Stimulated activated naive CD8-positive, alpha-beta T cell treated with anti-CD3 and anti-CD28 coated beads, Interleukin-15, amount 100 ng/mL, for 72 hours (primary cell): ENCODE measurements at regions not wholly inside any gene's neighbourhood (a gene's known extent, or its start where the extent isn't known, plus 50 kb on each side); places are given as distances from the start of the nearest gene placed in this dataset.
A peak's percentile ranks its signal among the peaks of the same experiment; 100 is the strongest.

Experiments used
- ATAC-seq: fragments of 150-1000 bp; cut with Tn5 transposase; 2 replicates; pipeline ENCODE4 v1.10.0; 2021; ENCODE audit warnings: mild to moderate bottlenecking, moderate library complexity
- DNase-seq, 2 donors: peaks; one replicate each; pipeline ENCODE4 v3.0.0; 2021 to 2022
- H3K27ac Mint-ChIP-seq, 2 donors: one replicate each; pipeline ENCODE4 v1.8.0; 2022; ENCODE audit warnings: mild to moderate bottlenecking in 2 of 2, mixed read lengths in 2 of 2, moderate library complexity in 2 of 2
- H3K27me3 Mint-ChIP-seq: one replicate; pipeline ENCODE4 v1.8.0; 2022; ENCODE audit warnings: mixed read lengths
- H3K4me1 Mint-ChIP-seq: one replicate; pipeline ENCODE4 v1.8.0; 2022; ENCODE audit warnings: mild to moderate bottlenecking, mixed read lengths
- H3K4me3 Mint-ChIP-seq, 2 donors: one replicate each; pipeline ENCODE4 v1.8.0; 2022; ENCODE audit warnings: mild to moderate bottlenecking in 2 of 2, mixed read lengths in 2 of 2, moderate library complexity in 1 of 2
- H3K9me3 Mint-ChIP-seq, 2 donors: one replicate each; pipeline ENCODE4 v1.8.0; 2022; ENCODE audit warnings: mixed read lengths in 2 of 2

DNA sequence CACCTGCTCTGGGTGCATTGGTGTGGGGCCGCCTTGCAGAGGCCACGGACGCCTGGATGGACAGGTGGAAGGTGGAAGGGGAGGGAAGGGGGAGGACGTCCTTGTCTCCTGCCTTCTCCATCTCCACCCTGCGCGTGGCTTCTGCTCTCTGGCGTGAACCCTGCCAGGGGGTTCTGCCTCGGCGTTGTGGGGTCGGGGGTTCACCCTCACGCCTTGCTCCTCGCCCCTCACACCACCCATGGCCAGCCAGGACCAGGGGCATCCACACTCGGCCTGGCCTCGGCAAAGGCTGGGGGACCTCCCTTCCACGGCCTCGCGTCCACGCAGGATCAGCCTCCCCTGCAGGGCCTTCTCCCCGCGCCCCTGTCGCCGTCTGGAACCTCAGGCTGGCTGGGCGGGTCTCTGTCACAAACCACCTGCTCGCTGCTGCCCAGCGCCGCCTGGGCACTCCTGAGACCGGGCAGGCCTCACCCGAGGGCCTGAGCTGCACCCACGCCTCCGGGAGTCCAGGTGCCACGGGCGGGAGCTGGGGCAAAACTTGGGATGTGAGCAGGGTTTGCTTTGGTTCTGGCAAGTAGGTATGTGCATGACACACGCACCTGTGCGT is 655.9 kb downstream of the GALR1 start:
- no peak for DNase-seq
- no peaks in the 10 kb centered on the region for H3K4me1 Mint-ChIP-seq
- H3K9me3 Mint-ChIP-seq, result no peaks in the 10 kb centered on the region
- no peak overlapping the region for H3K4me3 Mint-ChIP-seq
- H3K27me3 Mint-ChIP-seq, result peaks cover 6% of the 10 kb centered on the region
- peak; percentile 37 for ATAC-seq
- no peak overlapping the region for H3K27ac Mint-ChIP-seq

DNA sequence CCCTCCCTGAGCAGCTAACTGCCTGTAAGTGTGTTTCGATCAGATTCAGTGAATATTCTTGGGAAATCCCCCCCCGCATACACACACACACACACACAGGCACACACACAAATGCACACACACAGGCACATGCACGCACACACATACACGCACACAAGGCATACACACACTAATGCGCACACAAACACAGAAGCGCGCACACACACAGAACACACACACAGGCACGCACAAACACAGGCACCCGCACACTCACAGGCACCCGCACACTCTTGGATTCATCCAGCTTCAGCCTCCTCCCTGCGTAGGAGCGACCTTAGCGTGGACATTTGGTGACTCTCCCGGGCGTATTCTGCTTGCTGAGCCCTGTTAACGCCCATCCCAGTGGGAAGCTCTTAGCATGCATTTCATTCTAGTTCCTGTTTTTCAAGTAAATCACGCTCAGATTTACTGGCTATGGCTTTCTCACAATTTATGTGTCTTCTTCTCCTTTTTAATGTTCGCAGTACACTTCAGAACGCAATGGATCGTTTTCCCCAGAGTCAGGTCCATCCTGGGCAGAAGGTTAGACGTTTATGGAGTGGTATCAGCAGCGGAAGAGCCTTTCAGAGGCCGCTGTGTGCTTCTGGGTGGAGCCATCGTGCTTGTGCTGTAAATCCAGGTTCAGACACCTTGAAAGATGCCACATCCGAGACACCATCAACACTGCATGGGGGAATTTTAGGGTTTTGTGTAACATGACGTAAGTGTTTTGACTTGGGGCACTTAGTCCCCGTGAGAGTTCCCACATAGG is 656.6 kb downstream of the GALR1 start:
- Mint-ChIP-seq H3K27me3 (peaks cover 12% of the 10 kb centered on the region), H3K4me1 (no peaks in the 10 kb centered on the region), H3K9me3 (no peaks in the 10 kb centered on the region), H3K4me3 (no peak overlapping the region), H3K27ac (no peak overlapping the region)
- ATAC-seq (peak; percentile 40), DNase-seq (no peak)

DNA sequence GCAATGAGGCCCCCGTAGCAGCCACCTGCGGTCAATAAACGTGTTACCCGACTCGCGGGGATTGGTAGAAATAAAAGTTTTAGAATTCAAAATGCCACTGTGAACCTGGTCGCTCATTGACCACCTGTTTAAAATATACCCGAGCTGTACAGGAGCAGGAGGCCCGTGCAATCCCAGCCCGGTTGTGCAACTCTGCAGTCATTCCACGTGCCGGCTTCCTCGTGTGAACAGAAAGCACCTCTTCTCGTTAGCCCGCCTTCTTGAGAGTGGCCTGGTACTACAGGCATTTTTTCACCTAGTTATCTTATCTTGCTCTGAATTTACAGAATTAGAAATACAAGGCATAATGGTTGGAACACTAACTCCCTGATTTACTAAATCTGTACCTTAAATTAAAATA is 660.7 kb downstream of the GALR1 start:
- no peak for ATAC-seq
- H3K4me3 Mint-ChIP-seq, result no peak overlapping the region

DNA sequence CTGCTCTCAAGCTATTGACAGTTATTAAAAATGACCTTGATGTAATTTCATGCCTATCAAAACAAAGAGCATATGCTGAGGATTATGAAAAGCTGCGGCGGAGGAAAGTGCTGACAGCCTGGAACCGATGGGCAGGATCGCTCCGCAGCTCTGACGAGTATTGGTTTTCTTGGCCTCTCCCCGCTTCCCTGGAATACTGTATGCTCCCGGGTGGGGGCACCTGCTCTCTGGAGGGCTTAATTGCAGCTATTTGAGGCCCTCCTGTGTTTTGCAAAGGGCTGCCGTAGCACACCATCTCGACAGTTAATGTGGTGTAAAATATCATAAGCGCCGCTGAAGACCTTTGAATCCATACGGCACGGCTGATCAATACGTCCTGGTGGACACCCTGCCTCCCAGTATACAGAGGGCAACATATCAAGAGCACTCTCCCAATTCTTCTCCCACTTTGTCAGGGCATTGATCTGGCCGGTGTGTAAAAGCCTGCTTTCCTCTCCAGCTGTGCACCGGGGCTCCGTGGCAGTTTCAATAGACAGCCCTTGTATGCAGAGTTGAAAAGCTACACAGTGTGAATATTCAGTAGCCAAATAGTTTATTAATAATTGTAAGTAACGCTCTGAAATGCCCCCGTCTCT is 662.4 kb downstream of the GALR1 start:
- Mint-ChIP-seq H3K27me3 (peaks cover 16% of the 10 kb centered on the region), H3K27ac (no peak overlapping the region), H3K4me3 (no peak overlapping the region), H3K4me1 (no peaks in the 10 kb centered on the region), H3K9me3 (no peaks in the 10 kb centered on the region)
- ATAC-seq (no peak), DNase-seq (no peak)

More for the DNA sequence above, 660.7 kb downstream of the GALR1 start:
- Mint-ChIP-seq H3K4me1 (no peaks in the 10 kb centered on the region), H3K27me3 (peaks cover 16% of the 10 kb centered on the region), H3K9me3 (no peaks in the 10 kb centered on the region), H3K27ac (no peak overlapping the region)
- no peak for DNase-seq

DNA sequence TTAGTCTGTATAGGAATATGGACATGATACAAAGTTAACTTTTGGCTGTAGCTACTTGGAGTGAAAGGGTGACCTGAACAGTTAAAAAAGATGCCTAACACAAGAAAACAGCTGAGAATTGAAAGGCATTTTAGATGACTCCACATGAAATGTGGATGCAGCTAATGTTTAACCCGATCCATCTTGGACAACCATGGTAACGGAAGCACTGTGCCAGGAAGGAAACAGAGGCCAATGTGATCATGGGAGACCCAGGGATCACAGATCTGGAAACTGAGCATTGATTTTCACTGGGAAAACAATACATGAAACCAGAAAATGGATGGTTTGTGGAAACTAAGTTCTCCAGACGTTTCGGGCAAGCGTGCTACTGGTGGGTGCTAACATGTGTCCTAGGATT is 669.1 kb downstream of the GALR1 start:
- ATAC-seq (no peak), DNase-seq (no peak)
- Mint-ChIP-seq H3K4me3 (no peak overlapping the region), H3K4me1 (no peaks in the 10 kb centered on the region), H3K27ac (no peak overlapping the region), H3K27me3 (peaks cover 7% of the 10 kb centered on the region), H3K9me3 (no peaks in the 10 kb centered on the region)

DNA sequence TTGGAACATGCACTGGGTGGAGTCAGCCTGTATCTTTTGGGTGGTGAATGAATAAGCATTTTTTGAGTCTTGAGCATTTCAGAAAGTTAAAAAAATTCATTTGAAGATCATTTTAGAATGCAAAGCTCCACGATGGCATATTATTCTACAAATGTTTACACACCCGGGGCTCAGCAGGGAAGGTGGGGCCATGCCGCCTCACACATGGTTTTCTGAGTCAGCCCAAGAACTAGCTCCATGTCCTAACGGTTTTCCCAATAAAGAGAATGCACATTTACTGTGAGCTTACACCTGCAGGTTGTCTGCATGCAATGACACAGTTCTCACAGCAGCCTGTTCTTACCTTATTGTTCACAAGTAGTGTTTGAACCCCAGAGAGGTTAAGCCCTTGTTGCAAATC is 670.3 kb downstream of the GALR1 start:
- no peak for ATAC-seq
- DNase-seq, result no peak
- Mint-ChIP-seq H3K4me1 (no peaks in the 10 kb centered on the region), H3K27ac (no peak overlapping the region), H3K27me3 (no peaks in the 10 kb centered on the region), H3K9me3 (no peaks in the 10 kb centered on the region), H3K4me3 (no peak overlapping the region)

DNA sequence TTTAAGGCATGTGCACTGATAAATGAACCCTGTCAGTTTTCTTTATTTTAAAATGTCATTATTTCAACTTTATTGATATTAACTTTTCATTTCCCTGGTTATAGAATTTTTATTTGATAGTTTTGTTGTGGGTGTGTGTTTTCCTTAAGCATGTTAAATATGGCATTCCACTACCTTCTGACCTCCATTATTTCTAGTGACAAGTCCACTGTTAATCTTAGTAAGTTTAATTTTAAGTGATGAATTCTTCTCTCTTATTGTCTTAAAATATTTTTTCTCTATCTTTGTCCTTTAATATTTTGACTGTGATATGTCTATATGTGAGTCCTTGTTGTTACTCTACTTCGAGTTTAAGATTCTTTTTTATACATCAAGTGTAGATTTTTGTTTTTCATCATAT is 685.7 kb downstream of the GALR1 start:
- no peak overlapping the region for H3K27ac Mint-ChIP-seq

DNA sequence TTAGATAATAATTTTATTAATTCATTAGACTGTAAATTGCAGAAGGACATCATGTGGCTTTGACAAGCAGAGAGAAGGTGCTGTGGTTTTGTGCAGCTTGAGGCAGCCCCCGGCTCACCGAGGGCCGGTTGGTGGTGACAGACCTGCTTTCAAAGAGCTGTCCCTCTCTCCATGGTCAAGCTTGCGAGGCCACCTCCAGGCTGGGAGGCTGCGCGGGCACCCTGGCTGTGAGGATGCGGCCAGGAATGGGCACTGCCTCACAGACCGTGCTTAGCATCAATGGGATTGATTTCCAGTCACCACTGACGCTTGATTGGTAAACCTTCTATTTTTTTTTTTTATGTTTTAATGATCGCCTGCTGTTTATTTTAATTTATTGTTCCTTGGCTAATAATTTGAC is 690.9 kb downstream of the GALR1 start:
- Mint-ChIP-seq H3K9me3 (peaks cover 0 to 12% of the 10 kb centered on the region in 2 donors), H3K4me1 (no peaks in the 10 kb centered on the region), H3K4me3 (no peak overlapping the region), H3K27ac (no peak overlapping the region), H3K27me3 (no peaks in the 10 kb centered on the region)
- ATAC-seq, result no peak
- no peak for DNase-seq

More for the DNA sequence above, 685.7 kb downstream of the GALR1 start:
- Mint-ChIP-seq H3K27me3 (no peaks in the 10 kb centered on the region), H3K4me3 (no peak overlapping the region), H3K9me3 (peaks cover 0 to 15% of the 10 kb centered on the region in 2 donors), H3K4me1 (no peaks in the 10 kb centered on the region)
- ATAC-seq, result no peak
- no peak for DNase-seq

DNA sequence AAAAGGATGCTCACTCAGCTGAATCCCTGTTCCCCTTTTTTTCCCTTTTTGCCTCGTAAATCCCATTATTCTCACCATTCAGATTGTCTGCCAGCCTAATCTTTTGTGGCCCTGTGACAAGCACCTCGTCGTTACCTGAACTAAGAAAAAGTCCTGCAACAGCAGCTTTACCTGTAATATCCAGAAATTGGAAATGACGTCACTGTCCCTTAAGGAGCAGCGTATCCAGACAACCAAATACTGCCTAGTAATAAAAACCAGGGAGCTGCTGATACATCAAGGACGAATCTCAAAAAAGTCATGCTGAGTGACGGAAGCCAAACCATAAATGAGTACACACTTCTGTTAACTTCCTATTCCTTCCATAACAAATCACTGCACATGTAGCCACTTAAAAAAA is 694.9 kb downstream of the GALR1 start:
- Mint-ChIP-seq H3K4me1 (no peaks in the 10 kb centered on the region), H3K9me3 (no peaks in the 10 kb centered on the region)
- ATAC-seq, result no peak

DNA sequence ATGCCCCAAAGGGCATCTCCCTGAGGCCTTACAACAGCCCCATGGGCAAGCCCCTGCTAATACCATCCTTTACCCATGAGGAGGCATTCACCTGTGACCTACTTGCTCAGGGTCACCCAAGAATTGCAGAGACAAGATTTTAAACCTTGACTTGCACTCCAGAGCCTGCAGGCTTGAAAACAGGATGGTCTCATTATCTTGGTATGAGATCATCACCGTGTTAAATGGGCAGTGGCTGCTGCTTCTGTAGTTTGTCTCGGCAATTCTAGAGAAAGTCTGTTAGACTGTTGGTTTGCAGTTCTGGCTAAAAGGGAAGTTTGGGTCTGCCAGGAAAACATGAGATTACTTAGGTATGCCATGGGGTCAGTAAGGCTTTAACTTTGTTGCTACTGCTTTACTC is 698.9 kb downstream of the GALR1 start:
- Mint-ChIP-seq H3K4me3 (no peak overlapping the region), H3K9me3 (peaks cover 8 to 20% of the 10 kb centered on the region in 2 donors), H3K4me1 (no peaks in the 10 kb centered on the region), H3K27ac (no peak overlapping the region), H3K27me3 (peaks cover 9% of the 10 kb centered on the region)
- ATAC-seq, result no peak
- DNase-seq, result no peak

More for the DNA sequence above, 694.9 kb downstream of the GALR1 start:
- DNase-seq, result no peak
- H3K4me3 Mint-ChIP-seq, result no peak overlapping the region
- peaks cover 9% of the 10 kb centered on the region for H3K27me3 Mint-ChIP-seq
- H3K27ac Mint-ChIP-seq, result no peak overlapping the region

DNA sequence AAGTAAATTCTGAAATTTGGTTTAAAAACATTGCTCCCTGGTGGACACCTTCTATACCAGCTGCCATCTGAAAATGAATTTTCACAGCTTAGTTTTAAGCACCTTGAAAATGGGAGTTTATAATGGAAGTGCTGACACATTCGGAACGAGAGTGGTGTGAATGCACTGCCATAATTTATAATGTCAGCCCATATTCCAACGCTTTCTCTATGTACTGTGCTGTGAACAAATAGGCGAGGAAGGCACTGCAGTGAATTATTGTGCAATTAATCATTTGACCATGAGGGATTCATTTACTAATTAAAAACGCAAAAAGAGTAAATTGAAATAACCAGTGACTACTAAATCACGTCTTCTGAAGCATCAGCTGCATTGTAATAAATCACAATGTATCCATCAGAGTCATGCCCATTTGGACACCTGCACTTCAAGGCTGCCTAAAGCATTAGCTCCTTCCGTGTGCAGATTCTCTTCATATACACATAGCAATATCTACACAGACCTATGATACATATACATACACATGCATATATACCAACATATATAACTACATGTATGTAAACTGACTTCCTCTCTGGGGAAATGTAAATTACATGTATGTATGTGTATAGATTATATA is 699.8 kb downstream of the GALR1 start:
- ATAC-seq (no peak), DNase-seq (no peak)
- Mint-ChIP-seq H3K27me3 (peaks cover 9% of the 10 kb centered on the region), H3K4me3 (no peak overlapping the region), H3K9me3 (peaks cover 8 to 20% of the 10 kb centered on the region in 2 donors), H3K4me1 (no peaks in the 10 kb centered on the region), H3K27ac (no peak overlapping the region)

DNA sequence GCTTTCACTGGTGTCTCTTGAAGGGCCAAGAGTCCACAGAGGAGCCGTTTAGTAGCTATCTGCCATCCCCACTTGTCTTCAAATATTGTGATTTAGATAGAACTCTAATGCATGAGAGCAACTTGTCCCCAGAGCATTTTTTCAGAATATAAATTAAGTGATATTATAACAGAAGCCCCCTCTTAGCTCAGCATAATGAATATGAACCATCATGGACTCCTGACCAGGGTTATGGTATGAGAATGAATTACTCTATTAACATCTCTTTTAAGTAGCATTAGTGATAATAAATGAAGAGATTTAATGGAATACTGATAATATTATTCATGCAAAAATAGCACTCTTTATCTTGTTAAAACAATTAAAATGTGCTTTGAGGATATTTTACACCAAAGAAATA is 709.6 kb downstream of the GALR1 start:
- H3K4me3 Mint-ChIP-seq, result no peak overlapping the region
- peaks cover 11% of the 10 kb centered on the region for H3K27me3 Mint-ChIP-seq
- no peaks in the 10 kb centered on the region for H3K4me1 Mint-ChIP-seq
- H3K27ac Mint-ChIP-seq, result no peak overlapping the region
- ATAC-seq (no peak), DNase-seq (no peak)
- H3K9me3 Mint-ChIP-seq, result peaks cover 13 to 19% of the 10 kb centered on the region in 2 donors

DNA sequence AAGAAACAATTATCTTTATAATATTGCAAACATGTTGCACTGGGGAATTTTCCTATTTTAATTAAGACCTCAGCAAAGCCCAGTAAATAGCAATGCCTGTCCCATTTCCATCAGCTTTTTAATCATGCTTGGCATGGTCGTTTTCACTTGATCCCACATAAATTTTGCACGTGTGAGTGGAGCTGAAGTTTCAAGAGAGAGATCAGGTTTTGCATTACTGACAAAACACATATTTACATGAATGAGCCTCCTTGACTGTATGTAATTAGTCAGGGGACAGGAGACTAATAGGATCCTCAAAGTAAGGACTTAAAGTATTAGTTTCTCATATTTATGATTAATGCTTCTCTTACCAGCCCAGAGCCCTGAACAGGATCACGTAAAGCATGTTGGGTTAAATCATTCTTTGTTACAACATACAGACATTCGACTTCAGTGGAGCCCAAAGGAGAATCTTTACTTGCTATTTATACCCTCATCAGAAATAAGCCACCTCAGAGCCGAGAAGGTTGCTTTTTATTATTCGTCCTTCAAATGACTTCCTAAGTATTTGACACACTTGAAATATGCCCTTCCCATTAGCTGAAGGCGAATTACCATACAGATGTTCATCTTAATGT is 711.3 kb downstream of the GALR1 start:
- peaks cover 11% of the 10 kb centered on the region for H3K27me3 Mint-ChIP-seq
- no peaks in the 10 kb centered on the region for H3K4me1 Mint-ChIP-seq
- no peak overlapping the region for H3K27ac Mint-ChIP-seq
- DNase-seq (no peak), ATAC-seq (no peak)
- no peak overlapping the region for H3K4me3 Mint-ChIP-seq
- H3K9me3 Mint-ChIP-seq, result peaks cover 13 to 19% of the 10 kb centered on the region in 2 donors

DNA sequence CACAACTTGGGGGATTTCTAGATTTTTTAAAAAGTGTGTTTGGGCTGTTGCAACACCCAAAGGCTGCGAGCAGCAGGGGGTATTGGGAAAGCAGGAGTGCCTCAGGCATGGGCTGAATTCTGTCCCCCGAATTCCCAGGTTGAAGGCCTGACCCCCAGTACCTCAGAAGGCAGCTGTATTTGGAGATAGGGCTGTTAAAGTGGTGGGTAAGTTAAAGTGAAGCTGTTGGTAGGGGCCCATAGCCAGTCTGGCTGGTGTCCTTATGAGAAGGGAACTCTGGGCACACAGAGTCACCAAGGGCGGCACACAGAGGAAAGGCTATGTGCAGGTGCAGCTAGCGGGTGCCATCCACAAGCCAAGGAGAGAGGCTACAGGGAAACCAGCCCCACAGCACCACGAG is 717.4 kb downstream of the GALR1 start:
- Mint-ChIP-seq H3K27ac (no peak overlapping the region), H3K9me3 (no peaks in the 10 kb centered on the region), H3K27me3 (peaks cover 11% of the 10 kb centered on the region), H3K4me3 (no peak overlapping the region), H3K4me1 (no peaks in the 10 kb centered on the region)
- ATAC-seq, result no peak
- no peak for DNase-seq

DNA sequence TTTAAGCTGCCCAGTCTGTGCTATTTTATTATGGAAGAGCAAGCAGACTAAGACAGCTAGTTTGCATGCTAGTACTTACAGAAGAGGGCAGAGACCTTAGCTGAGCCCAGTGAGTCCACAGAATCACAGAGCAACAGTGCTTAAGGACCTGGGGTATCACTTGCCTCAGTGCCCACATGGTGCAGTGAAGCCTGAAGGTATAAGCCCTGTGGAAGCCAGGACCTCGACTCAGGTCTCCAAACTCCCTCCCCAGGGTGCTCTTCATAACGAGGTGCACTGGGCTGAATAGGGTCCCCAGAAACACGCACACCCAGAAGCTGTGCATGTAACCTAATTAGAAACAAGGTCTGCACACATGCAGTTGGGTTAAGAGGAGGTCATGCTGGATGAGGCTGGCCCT is 718.1 kb downstream of the GALR1 start:
- no peaks in the 10 kb centered on the region for H3K4me1 Mint-ChIP-seq
- H3K4me3 Mint-ChIP-seq, result no peak overlapping the region
- H3K27me3 Mint-ChIP-seq, result peaks cover 5% of the 10 kb centered on the region
- peak overlapping the region in 1 of 2 donors; percentile 45 for H3K27ac Mint-ChIP-seq
- DNase-seq (no peak), ATAC-seq (no peak)
- no peaks in the 10 kb centered on the region for H3K9me3 Mint-ChIP-seq
